Neural progenitor cell (in vitro differentiated cells): ENCODE measurements at regions not wholly inside any gene's neighbourhood (a gene's known extent, or its start where the extent isn't known, plus 50 kb on each side); places are given as distances from the start of the nearest gene placed in this dataset.

Experiments used
- EZH2 ChIP-seq: fragments of 200-600 bp; sonication (generic); IDR thresholded peaks from 2 replicates; pipeline ENCODE4 v1.6.1; 2017; ENCODE audit warnings: antibody characterized with exemption, mild to moderate bottlenecking, moderate library complexity
- TF ChIP-seq, protein P1 (sequence below): fragments of 200-600 bp; sonication (generic); IDR thresholded peaks from 2 replicates; pipeline ENCODE4 v1.5.1; 2017; ENCODE audit warnings: antibody characterized with exemption, mild to moderate bottlenecking

- TF ChIP-seq, protein P1, sequence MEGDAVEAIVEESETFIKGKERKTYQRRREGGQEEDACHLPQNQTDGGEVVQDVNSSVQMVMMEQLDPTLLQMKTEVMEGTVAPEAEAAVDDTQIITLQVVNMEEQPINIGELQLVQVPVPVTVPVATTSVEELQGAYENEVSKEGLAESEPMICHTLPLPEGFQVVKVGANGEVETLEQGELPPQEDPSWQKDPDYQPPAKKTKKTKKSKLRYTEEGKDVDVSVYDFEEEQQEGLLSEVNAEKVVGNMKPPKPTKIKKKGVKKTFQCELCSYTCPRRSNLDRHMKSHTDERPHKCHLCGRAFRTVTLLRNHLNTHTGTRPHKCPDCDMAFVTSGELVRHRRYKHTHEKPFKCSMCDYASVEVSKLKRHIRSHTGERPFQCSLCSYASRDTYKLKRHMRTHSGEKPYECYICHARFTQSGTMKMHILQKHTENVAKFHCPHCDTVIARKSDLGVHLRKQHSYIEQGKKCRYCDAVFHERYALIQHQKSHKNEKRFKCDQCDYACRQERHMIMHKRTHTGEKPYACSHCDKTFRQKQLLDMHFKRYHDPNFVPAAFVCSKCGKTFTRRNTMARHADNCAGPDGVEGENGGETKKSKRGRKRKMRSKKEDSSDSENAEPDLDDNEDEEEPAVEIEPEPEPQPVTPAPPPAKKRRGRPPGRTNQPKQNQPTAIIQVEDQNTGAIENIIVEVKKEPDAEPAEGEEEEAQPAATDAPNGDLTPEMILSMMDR: no peak
- no peak for TF ChIP-seq EZH2
These were observed 408.4 kb upstream of the CDH5 start for GRCh38 chr16:65958086-65958485.
